RWPE1 (cell line): ENCODE measurements at regions not wholly inside any gene's neighbourhood (a gene's known extent, or its start where the extent isn't known, plus 50 kb on each side); places are given as distances from the start of the nearest gene placed in this dataset.
A peak's percentile ranks its signal among the peaks of the same experiment; 100 is the strongest.

ENCODE experiments used
- CTCF ChIA-PET: fragments of 350-600 bp; sonication (Branson Sonifier 250); formaldehyde crosslinking; extraction: SDS; loops from one replicate; lab custom pipeline; 2021; lab: Yijun Ruan, JAX
- POLR2A ChIA-PET: fragments of 400-600 bp; formaldehyde crosslinking; extraction: SDS; loops from one replicate; lab custom pipeline; 2020; ENCODE audit warnings: antibody characterized with exemption; ENCODE audit not compliant: low non-redundant PET; lab: Yijun Ruan, JAX
- DNase-seq: peaks from one replicate; pipeline ENCODE4 v3.0.0; 2012; ENCODE audit warnings: low spot score
- H3K27ac ChIP-seq: fragments of 450-650 bp; 2 replicates; pipeline ENCODE4 v1.5.1; 2017
- CTCF ChIP-seq: fragments of 450-650 bp; conservative IDR thresholded peaks from 2 replicates; pipeline ENCODE4 v1.5.1; 2017; ENCODE audit warnings: low read depth, mild to moderate bottlenecking

DNA sequence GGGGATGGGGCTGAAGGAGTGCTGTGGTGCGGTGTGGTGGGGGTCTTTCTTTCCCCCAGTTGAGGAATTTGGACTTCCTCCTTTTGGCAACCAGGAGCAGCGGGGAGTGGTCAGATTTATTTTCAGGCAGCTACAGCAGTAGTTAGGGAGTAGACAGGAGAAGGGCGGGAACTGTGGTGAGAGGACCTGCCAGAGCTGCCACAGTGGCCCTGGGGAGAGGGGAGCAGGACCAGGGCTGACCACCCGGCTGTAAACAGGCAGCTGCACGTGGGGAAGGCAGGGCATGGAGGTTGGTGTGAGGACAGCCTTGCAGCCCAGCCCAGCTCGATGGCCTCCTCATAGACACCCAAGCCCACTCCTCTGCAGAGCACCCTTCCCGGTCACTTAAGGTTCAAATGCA, 197.2 kb downstream of the GLI2 start:
- ChIA-PET CTCF (interaction anchor here (0.5 to 0.6 kb wide), 2 partner anchors 36 to 89 kb away, joined by 3 to 4 read pairs; no protein-coding TSS in a partner anchor), POLR2A (no interaction called here)
- H3K27ac ChIP-seq, result peak overlapping the region; percentile 95
- DNase-seq, result no peak
- no peak for TF ChIP-seq CTCF

DNA sequence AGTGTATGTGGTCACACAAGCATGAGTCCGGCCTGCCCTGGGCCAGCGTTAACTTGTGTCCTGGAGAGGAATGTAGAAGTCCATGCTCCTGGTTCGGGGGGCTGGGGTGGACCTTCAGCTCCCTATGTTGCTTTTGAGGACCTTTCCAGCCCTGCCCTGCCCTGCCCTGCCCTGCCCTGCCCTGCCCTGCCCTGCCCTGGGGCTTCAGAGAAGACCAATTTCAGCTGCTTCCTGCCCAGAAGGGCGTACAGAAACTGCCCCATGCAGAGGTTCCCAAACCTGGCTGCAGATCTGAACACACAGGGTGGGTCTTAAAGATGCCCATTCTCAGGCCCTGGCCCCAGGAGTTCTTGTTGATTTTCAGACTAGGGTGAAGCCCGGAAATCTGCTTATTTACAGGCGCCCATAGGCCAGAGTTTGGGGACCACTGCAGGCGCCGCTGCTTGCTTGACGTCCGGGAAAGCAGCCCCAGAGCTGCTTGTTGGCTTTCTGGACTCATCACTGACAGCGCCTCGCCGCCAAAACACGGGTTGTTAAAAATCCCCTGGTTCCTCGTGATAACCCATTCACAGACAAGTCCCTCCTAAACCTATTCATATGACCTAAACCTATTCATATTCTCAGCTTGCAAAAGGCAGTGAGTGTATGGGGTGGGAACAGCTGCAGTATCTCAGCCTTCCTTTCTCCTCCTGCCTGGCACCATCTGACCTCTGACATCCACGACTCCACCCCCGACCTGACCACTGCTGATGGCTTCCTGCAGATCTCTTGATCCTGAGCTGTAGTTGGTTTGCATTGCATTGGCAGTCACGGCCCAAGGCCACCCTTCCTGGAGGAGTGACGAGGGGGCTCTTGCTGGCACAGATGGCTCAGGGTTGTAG, 198.3 kb downstream of the GLI2 start:
- H3K27ac ChIP-seq, result peak overlapping the region; percentile 95
- POLR2A ChIA-PET, result no interaction called here
- no peak for DNase-seq
- TF ChIP-seq CTCF, result no peak
- CTCF ChIA-PET, result interaction anchor here (0.5 kb wide), 1 partner anchor 8 kb away, joined by 3 read pairs; no protein-coding TSS in a partner anchor

- DNase-seq, result peak; percentile 96
- POLR2A ChIA-PET, result no interaction called here
- no peak for TF ChIP-seq CTCF
- H3K27ac ChIP-seq, result peak overlapping the region; percentile 95
- CTCF ChIA-PET, result interaction anchor here (0.5 kb wide), 1 partner anchor 8 kb away, joined by 3 read pairs; no protein-coding TSS in a partner anchor
Observed at GRCh38 chr2:120934574-120935338, 199.1 kb downstream of the GLI2 start.

DNA sequence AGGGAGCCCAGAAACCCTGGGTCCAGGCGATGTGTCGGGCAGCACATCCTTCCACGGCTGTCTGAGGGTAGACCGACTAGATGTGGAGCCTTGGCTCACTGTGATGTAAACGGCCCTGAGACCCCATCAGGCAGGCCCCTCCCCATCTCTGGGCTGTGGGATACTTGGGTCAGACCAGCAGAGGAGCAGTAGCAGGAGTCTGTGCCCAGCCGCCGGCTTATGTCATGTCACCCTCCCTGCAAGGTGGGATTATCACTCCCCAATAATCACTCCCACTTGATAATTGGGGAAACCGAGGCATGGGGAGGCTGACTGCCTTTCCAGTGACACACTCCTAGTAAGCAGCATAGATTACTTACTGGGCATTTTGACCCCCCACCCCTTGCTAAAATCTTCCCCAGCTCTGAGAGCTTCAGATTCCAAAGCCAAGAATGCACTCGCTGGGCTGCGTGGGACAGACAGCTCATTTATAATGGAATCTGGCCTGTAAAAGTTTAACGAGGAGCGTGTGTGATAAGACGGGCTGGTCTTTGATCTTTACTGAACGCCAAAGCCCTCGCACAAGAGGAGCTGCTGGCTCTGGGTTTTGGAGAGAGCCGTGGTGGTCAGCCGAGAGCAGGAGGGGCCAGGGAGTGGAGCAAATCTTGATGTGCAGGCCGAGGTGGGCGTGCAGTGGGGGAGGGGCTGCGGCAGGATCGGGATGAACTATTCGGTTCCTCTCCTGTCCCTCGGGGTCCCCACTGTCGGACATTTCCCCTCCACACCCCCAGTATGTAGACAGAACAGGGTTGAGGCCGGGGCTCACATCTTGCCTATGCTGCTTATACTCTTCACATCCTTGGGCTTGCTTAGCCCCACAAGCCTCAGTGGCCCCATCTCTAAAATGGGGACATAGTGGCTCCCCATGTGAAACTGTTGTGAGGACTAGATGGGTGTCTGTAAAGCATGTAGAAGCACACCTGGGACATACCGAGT, 200.0 kb downstream of the GLI2 start:
- ChIA-PET CTCF (interaction anchor here (0.6 kb wide), 1 partner anchor 413 kb away, joined by 3 read pairs; no protein-coding TSS in a partner anchor), POLR2A (no interaction called here)
- TF ChIP-seq CTCF, result no peak
- peak overlapping the region; percentile 95 for H3K27ac ChIP-seq
- peak; percentile 61 for DNase-seq

DNA sequence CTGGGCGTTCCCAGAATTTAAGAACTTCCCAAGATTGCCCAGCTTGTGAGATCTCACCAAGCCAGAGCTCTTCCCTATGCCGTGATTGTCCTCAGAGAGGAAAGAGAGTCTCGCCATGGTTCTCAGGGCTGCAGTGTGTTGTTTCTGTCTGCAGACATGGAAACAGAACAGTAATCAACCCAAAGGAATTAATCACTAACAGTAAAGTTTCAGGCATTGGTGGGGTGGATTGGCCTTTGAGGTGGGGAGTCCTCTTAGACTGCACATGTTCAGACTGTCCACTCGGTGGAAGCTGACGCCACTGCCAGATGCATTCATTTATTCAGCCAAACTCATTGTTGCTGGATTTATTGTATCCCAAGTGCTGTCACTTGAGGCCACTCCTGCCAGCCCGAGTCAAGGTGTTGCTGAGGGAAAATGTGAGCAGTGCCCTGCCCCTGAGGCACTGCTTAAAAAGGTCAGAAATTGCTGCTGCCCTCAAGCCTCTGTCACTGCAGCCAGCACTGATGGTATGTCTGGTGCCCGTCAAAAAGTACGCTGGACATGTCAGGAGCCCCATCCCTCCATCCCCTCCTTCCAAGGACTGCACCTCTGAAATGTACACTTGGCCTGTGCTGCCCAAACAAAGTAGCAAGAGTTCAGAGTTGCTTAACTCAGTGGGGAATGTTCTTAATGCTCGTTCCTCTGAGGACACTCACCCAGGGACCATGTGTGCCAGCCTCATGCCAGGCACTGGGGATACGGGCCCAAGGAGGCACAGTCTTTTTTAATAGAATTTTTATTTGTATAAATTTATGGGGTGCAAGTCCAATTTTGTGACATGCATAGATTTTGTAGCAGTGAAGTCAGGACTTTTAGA, 201.0 kb downstream of the GLI2 start:
- ChIA-PET POLR2A (no interaction called here), CTCF (interaction anchor here (0.6 kb wide), 1 partner anchor 412 kb away, joined by 3 read pairs; no protein-coding TSS in a partner anchor)
- no peak for DNase-seq
- peak overlapping the region; percentile 95 for H3K27ac ChIP-seq
- TF ChIP-seq CTCF, result no peak
